ENCODE measurements at regions not wholly inside any gene's neighbourhood (a gene's known extent, or its start where the extent isn't known, plus 50 kb on each side); places are given as distances from the start of the nearest gene placed in this dataset.

GRCh38 chr2:16081316-16082200 lies 141.2 kb downstream of the MYCN start:
- Histone ChIP-seq H3K27me3 (ENCODE audit: control insufficient read depth, insufficient read depth, low read length) (no peaks in the 10 kb centered on the region), H3K36me3 (ENCODE audit: control insufficient read depth, insufficient read depth, low read length) (no peaks in the 10 kb centered on the region), H3K4me3 (ENCODE audit: low read depth, low read length) (no peak overlapping the region)
- FAIRE-seq (no peak), DNase-seq (ENCODE audit: low read depth) (no peak)
- TF ChIP-seq CTCF (IDR thresholded peaks at IDR 0.05; ENCODE audit: insufficient read depth, low read length, severe bottlenecking), result no peak

- TF ChIP-seq CTCF (IDR thresholded peaks at IDR 0.05; ENCODE audit: insufficient read depth, low read length, severe bottlenecking), result no peak
- Histone ChIP-seq H3K4me3 (ENCODE audit: low read depth, low read length) (no peak overlapping the region), H3K27me3 (ENCODE audit: control insufficient read depth, insufficient read depth, low read length) (no peaks in the 10 kb centered on the region), H3K36me3 (ENCODE audit: control insufficient read depth, insufficient read depth, low read length) (no peaks in the 10 kb centered on the region)
- FAIRE-seq (no peak), DNase-seq (ENCODE audit: low read depth) (no peak)
Observed at GRCh38 chr2:16080516-16080915, 140.2 kb downstream of the MYCN start.

GRCh38 chr2:16080071-16080470 lies 139.7 kb downstream of the MYCN start:
- Histone ChIP-seq H3K4me3 (ENCODE audit: low read depth, low read length) (no peak overlapping the region), H3K36me3 (ENCODE audit: control insufficient read depth, insufficient read depth, low read length) (no peaks in the 10 kb centered on the region), H3K27me3 (ENCODE audit: control insufficient read depth, insufficient read depth, low read length) (no peaks in the 10 kb centered on the region)
- FAIRE-seq (no peak), DNase-seq (ENCODE audit: low read depth) (no peak)
- no peak for TF ChIP-seq CTCF (IDR thresholded peaks at IDR 0.05; ENCODE audit: insufficient read depth, low read length, severe bottlenecking)

- DNase-seq (ENCODE audit: low read depth), result no peak
- Histone ChIP-seq H3K27me3 (ENCODE audit: control insufficient read depth, insufficient read depth, low read length) (no peaks in the 10 kb centered on the region), H3K36me3 (ENCODE audit: control insufficient read depth, insufficient read depth, low read length) (no peaks in the 10 kb centered on the region), H3K4me3 (ENCODE audit: low read depth, low read length) (no peak overlapping the region)
- FAIRE-seq, result no peak
- no peak for TF ChIP-seq CTCF (IDR thresholded peaks at IDR 0.05; ENCODE audit: insufficient read depth, low read length, severe bottlenecking)
Observed at GRCh38 chr2:16079637-16080036, 139.3 kb downstream of the MYCN start.

- Histone ChIP-seq H3K4me3 (ENCODE audit: low read depth, low read length) (no peak overlapping the region), H3K36me3 (ENCODE audit: control insufficient read depth, insufficient read depth, low read length) (no peaks in the 10 kb centered on the region), H3K27me3 (ENCODE audit: control insufficient read depth, insufficient read depth, low read length) (no peaks in the 10 kb centered on the region)
- no peak for DNase-seq (ENCODE audit: low read depth)
- no peak for TF ChIP-seq CTCF (IDR thresholded peaks at IDR 0.05; ENCODE audit: insufficient read depth, low read length, severe bottlenecking)
- no peak for FAIRE-seq
Observed at GRCh38 chr2:16077601-16078000, 137.3 kb downstream of the MYCN start.

GRCh38 chr2:16076911-16077310 lies 136.6 kb downstream of the MYCN start:
- no peak overlapping the region for H3K4me3 ChIP-seq (ENCODE audit: low read depth, low read length)
- no peak for TF ChIP-seq CTCF (IDR thresholded peaks at IDR 0.05; ENCODE audit: insufficient read depth, low read length, severe bottlenecking)
- no peaks in the 10 kb centered on the region for H3K36me3 ChIP-seq (ENCODE audit: control insufficient read depth, insufficient read depth, low read length)
- DNase-seq (ENCODE audit: low read depth) (no peak), FAIRE-seq (peak; percentile 43)
- H3K27me3 ChIP-seq (ENCODE audit: control insufficient read depth, insufficient read depth, low read length), result no peaks in the 10 kb centered on the region
